Colon (tissue), 2 donors: ENCODE measurements at regions not wholly inside any gene's neighbourhood (a gene's known extent, or its start where the extent isn't known, plus 50 kb on each side); places are given as distances from the start of the nearest gene placed in this dataset.

Experiments used
- FAIRE-seq: peaks from 2 replicates; lab custom pipeline; 2012; peaks lifted over from hg19 to GRCh38; lab: Jason Lieb, UNC
- donor health status: control.
- donor health status: control.

DNA sequence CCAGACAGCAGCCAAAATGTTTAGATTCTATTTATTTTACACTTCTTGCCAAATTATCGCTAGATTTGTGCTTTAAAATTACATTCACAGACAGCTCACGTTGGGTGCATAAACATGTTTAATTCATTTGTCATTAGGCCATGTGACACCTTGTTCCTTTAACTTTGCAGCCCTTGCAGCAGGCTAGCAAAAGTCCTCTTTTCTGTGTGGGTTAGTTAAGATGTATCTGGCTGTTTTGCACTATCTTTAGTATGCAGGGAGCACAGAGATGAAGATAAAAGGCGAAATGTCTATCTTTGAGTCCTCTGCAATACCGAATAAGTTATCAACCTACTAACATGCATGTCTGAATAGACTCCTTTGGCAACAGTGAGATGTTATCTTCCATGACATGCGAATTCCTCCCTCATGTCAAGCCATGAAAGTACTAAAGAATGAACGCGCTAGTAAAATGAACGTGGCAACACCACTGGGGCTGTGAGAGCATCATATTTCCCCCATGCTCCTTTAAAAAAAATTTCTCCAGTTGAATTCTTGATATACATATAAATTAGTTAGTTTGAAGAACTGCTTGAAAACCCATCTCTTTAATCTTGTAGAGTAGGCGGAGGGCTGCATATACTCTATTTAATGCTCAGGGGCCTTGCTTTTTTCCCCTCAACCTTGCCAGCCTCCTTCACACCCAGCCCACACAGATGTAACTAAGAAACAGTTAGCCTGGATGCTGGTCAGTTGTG is 620.4 kb upstream of the NR2F2 start:
- no peak for FAIRE-seq

DNA sequence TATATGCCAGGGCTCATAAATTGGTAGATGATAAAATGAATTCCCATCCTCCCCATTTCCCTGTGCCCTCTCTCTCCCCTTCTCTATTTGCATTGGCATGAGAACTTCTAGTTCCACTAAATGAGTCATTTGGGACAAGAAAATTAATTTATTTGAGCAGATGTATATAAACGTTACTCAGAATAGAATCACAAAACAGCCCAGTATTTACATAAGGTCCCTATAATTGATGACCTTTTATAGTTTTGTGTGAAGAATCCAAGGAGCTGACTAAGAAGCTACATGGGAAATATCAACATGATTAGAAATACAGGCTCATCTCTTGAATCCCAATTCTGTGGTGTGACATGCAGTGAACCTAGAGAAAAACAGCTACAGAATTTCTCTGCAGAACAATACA is 617.7 kb upstream of the NR2F2 start:
- no peak for FAIRE-seq

DNA sequence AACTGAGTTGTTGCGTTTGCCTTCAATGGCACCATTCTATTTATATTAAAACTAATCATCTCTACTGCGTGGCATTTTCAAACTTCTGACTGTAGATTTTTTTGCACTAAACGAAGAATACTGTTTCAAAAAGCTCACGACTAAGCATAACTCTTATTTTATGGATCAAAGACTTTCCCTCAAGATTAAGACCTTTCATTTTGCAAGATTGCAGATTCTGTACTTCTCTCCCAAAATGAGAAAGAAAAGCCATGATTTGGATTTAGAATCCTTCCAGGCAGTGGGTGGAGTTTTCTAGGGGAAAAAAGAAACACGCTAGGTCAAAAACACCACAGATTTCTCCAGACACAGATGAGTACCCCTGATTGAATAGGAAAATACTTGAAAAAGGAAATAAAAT is 617.2 kb upstream of the NR2F2 start:
- no peak for FAIRE-seq

DNA sequence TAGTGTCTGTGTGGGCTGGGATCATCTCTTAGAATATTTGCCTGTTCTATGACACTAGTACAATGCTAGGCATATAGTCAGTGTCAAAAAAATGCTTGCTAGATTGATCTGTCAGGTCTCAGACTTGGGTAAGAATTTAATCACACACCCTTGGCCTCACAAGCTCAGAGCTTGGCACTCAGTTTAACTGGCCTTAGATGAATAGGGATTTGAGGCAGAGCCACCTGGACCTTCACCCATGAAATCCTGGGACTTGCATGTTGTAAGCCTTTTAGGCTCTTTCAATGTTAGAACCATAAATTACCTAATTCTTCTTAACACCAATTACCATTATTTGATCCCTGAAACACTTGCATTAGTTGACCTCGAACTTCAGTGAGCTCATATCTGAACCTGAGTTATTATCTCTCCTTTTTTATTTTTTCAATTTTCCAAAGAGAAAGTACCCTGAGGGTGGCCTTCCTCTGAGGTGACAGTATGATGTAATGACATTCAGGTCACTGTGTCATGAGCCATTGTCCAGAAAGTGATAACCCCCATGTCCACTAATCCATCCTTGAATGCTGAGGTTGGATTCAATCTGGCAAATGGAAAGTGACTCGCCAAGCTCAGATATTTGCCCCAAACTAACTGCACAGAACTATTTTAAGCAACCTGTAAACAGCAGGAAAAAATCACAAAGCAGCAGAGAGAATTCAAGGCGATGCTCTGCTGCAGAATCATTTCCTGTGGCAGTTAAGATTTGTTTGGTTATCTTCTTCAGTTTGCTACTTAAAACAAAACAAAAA is 615.2 kb upstream of the NR2F2 start:
- no peak for FAIRE-seq

DNA sequence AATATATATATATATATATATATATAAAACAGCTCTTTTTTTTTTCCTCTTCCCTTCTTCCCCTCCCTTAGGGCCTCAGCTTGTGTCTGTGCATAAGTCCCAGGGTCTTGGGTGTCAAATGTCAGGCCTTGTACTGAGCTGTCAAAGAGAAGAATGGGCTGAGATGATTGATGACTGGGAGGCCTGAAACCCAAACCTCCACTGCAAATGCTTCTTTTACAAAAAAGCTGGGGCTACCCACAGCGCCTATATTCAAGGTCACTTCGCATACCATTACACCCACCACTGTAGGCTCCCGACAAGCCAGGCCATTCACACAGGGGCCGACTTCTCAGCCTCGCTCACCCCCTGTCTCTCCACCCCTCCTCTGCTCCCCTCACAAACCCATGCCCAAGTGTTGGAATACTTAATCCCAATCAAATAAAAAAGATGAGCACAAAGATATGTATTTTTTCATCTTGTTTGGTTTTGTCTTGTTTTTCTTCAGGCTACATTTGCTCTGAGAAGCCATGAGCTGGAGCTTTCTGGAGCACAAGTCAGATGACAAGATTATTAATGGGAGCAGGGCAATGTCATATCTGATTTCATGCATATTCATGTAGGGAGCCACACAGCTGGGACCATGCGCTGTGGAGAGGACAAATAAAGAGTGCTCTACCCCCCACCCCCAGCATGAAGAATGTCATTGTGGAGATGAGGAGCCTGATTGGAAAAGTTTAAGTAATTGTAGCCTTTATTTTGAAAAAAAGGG is 614.4 kb upstream of the NR2F2 start:
- FAIRE-seq = no peak

DNA sequence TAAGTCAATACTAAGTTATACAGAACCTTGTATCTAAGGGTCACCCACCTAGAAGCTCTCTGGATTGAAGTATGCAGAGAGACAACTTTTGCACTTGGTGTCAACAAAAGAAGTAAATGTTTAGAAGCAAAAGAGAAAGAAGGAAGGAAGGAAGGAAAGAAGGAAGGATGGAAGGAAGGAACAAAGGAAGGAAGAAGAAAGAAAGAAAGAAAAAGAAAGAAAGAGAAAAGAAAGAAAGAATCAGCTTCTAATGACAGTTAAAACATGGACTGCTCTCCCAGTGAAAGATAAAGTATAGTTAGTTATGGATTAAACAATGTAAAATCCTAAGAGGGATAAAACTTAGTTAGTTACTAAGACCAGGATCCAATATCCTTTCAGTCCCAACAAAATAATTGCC is 613.8 kb upstream of the NR2F2 start:
- FAIRE-seq = no peak

DNA sequence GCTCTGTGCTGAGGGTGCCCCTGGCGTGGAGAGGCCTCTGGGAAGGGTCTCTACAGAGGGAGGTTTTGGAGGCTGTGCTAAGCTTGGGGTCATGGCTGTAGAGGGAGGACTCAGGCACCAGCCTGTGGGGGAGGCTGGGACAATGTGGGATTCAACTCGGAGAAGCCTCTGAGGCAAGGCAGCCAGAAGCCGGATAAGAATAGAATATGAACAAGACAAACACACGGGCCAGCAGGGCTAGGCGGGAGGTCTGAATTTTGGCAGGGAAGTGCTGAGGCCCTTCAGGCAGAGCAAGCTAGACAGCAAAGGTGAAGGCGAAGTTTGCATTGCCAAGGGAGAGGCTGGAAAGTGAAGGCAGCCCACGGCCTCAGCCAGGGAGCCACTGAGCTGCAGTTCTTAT is 612.1 kb upstream of the NR2F2 start:
- FAIRE-seq = no peak

DNA sequence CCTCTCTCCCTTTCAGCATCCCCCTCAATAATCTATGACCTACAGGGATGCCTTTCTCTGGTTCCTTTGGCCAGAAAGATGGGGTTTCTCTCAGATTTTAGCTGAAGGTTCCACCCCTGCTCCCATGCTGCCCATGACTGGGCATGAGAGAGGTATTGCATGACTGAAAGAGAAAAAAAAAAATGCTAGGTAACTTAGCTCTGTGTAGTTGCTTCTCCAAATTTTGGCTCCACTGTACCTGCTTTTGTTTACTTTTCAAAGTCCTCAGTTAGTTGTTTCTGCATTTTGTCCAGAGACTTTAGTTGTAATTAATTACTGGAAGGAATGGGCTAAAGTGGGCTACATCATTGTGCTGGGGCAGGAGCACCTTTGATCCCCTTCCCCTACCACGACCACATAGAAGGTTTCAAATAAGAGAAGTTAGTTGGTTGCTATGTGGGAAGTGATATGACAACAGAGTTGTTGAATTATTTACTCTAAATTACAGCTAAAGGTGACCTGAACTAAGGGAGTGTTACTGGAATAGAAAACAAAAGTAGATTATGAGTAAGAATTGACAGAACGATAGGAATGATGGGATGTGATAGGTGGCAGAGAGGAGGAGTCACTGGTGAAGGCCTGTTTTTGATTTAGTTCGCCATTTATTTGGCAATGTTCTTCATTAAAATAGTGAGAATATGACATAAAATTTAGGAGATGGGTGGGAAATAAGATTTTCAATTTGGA is 605.4 kb upstream of the NR2F2 start:
- FAIRE-seq = no peak

DNA sequence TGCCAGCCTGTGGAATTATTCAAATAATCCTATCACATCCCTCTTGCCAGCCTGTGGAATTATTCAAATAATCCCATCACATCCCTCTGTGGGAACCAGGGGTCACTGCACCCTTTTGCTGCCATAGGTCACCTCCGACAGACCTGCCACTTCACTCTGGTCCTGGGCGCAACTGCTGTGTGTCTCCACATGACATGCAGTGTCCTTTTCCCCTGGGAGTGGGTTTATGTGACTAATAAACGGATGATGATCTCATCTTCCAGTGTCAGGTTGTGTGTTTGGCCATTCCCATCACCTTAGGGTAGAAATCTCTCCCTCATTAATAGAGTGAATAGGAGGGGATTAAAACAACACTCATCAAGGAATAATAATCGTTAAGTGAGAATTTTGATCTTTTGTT is 603.6 kb upstream of the NR2F2 start:
- FAIRE-seq = no peak

DNA sequence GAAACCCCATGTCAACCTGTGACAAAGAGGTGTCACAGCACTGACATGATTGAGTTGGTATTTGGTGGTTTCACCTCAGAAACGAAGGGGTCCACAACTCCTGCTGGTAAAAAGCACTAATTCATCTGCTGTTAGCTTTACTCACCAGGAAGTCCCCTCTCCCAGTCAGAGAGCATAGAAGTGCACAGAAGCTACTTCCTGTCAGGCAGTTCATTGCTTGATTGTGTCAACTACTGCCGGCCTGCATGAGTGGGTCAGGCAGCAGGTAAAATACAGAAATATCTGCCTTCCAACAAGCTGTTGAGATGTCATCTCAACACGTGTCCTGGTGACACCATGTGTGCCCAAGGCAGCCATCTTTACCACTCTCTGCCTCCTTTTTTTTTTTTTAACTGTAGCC is 596.6 kb upstream of the NR2F2 start:
- no peak for FAIRE-seq

DNA sequence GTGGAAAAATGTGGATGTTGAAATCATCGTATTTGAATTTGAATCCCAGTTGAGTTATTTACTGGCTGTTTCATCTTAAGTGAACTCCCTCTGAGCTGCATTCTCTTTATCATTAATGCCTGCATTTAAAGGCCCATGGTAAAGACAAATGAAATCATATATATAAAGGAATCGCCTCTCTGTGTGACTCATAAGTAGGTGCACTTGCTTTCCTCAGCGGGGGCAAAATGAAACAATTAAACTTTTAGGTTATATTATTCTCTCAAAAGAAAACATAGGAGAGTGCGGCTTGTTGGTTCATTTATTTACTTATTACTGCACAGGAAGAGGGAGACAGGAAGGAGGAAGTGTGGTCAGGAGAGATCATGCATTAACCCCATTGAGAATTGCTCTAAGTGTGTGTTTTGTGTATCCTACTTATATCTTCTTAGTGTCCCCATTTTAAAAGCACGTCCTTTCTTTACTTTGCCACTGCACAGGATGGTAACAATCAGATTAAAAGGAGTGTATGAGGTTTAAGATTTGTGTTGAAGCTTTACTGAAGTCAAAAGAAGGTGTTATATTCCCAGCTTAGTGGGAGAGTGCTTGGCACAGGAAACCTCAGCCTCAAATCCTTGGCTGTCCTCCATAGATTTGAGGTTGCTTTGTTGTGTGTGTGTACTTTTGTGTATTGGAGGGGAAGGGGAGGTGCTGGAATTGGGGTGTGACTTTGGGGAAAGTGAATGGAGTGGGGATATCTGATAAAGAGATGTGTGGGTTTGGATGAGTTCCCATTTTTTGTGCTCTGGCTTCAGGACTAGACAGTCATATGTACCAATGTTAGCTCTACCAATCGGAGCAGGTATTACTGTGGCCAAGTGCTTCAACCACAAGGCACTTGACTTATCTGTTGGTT is 595.8 kb upstream of the NR2F2 start:
- no peak for FAIRE-seq

DNA sequence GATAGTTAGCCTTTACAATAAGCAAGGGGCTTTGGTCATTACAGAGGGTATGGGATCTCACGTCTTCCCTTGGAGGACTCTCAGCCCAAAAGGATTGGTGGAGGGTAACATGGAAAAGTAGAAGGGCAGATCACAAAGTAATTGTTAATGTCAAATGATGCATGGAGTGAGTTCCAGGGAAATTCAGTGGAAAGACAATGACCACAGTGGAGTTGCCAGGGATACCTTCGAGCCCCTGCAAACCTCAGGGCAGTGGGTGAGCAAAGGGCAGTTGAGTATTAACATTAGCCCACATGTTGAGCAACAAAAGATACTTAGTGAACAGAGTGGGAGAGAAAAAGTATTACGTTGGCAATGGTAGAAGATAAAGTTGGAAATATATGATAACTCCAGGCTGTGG is 593.4 kb upstream of the NR2F2 start:
- no peak for FAIRE-seq

DNA sequence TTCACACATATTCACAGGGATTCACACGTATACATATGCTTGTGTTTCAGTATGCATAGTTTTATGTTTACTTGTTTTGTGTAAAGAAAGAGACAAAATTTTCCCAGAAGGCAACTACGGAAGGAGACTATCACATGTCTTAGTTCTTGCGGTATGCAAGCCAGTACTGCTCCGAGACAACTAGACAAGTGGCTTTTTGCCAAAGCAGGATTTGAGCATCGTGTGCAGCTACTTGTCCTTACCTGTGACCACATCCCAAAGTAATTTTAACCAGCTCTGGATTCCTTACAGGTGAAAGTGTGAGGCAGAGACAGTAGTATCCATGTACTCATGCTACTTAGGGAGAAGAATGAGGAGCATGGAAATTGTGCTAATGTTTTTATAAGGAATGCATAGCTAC is 591.4 kb upstream of the NR2F2 start:
- FAIRE-seq = no peak

DNA sequence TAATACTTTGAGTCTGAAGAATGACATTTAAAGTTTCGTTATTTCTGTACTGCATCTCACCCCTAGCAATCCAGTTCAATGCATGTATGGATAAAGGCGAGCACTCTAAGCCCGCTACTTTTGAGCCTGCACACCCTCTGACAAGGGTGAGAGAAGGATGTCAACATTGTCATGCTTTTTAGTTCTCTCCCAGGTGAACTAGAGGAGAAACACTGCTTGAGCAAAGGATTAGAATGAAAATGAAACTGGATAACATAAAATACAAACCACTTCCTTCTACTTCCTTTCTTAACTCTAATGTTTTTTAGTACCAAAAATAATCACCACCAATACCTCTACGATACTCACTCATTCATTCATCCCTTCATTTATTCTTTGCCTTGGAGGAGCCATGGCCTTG is 588.7 kb upstream of the NR2F2 start:
- FAIRE-seq = no peak

DNA sequence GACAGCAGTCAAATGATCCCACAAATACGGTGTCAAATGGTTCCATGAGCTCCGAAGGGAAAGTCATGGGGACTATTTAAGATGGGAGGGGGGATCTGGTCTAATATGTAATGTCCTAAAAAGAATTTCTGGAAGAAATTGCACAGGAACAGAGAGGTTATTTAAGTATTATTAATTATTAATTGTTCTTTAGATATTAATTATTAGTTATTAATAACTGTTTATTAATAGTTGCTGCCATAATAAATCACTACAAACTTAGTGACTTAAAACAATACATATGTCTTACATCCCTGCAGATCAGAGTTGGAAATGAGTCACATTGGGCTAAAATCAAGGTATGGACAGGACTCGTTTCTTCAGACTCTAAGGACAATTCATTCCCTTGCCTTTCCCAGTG is 588.2 kb upstream of the NR2F2 start:
- FAIRE-seq = no peak

DNA sequence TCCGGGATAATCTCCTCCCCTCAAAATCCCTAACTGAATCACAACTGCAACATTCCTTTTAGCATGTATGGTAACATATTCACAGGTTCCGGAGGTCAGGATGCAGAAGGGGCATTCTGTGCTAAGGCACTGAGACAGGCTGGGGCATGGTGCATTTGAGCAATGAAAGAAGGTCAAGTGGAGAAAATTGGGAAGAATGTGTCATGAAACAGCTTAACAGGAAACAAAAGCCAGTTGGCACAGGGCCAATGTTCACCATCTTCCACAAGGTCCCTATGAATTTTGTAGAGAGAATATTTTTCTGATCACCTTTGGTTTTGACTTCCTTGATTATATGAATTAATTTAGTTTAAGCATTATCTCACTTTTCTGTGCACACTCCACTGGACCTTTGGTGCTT is 587.7 kb upstream of the NR2F2 start:
- FAIRE-seq = no peak

DNA sequence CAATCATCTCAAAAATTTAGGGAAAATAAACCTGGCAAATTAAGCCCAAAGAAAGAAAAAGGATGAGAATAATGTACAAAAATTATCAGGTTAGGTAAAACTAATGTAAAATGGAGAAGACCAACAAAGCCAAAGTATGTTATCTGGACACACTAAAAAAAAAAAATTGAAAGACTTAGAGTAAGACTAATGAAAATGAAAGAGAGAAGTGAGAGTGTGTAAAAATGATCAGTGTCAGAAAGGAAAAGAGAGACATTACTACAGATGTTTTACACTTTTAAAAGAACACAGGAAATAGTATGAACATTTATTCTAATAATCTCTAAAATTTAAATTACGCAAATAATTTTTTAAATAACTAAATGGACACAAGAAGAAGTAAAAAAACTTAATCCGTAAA is 573.3 kb upstream of the NR2F2 start:
- FAIRE-seq = no peak

DNA sequence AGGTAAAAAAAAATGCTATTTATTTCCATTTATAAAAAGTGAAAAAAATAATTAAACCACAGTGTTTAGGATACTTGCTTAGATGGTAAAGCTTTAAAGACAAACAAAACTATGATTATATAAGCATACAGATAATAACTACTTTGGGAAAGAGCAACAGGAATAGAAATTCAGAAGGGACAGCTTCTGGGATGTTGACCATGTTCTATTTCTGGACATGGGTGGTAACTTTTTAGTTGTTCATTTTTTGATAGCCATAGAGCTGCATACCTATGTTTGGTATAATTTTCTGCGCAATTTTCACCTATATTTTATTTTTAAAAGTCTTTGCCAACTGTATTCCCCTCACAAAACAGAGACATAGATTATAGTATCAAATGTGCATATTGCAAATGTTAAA is 572.0 kb upstream of the NR2F2 start:
- peak; percentile 5 for FAIRE-seq

DNA sequence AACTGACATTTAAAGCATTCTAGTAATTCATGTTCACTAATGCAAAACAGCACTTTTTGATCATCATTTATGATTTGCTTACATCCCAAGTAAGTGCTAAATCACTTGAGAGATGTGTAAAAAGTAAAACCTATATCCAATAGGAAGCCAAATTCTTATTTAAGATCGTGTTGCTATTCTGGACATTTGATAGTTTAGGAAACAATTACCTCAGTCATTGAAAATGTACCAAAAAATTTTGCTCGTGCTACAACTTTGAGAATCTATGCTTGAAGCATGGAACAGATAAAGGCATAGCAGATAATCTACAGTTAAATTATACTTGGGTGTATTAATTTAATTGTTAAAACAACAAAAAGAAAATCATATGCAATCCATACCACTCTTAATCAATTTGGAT is 571.6 kb upstream of the NR2F2 start:
- FAIRE-seq = no peak

DNA sequence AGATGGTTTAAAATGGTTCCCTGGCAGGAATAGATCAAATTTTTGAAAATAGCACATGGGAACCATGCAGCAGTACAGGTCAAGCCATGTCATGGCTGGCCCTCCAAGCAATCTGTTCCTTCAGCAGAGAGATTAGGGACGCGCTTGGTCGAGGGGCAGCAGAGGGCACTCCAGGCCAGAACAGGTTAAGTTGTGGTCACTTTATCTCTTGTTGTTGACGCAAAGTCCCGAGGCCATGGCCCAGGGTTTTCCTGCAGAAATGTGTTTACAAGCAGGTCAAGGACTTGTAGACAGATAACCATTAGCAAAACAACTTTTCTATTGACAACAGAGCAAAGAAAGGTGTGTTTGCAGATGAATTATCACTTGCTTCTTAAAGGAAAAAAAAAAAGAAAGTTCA is 570.0 kb upstream of the NR2F2 start:
- no peak for FAIRE-seq

DNA sequence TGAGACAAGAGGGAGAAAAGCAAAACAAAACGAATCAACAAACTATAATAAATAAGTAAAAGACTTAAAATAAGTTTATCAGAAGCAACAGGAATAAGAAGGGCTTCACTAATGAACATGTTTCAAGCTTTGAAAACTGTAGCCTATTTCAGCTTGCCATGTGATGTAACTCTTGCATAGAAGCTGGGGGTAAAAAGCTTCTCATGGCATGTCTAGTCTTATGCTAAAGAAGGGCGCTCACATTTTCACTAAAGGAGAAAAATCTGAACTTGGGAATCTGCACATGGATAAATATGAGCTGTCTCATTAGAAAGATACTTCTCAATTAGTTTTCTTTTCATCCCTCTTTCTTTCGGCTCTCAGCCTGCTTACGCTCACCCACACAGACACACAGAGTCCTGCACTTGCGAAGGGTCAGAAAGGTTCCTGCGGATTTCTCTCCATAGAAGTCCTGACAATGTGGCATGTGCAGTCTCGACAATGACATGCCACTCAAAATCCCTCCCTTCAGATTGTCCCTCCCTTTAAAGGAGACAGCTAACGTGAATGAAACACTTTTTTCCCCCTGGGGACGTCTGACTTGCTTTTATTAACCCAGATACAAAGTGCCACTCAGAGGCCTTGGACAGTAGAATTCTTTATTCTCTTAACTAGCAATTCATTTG is 568.9 kb upstream of the NR2F2 start:
- FAIRE-seq = no peak
